GM20000 (cell line): ENCODE measurements at regions not wholly inside any gene's neighbourhood (a gene's known extent, or its start where the extent isn't known, plus 50 kb on each side); places are given as distances from the start of the nearest gene placed in this dataset.
"Not testable (repeated sequence)": the region's sequence is repeated elsewhere in the genome, so short reads cannot be mapped to it uniquely, and the experiment has no call there.

Experiments
- DNase-seq: peaks from one replicate; pipeline ENCODE4 v3.0.0; 2012; ENCODE audit warnings: low spot score
- TF ChIP-seq, protein P1 (sequence below): IDR thresholded peaks from 2 replicates; pipeline ENCODE4 v1.5.1; 2012; ENCODE audit warnings: mild to moderate bottlenecking, control low read depth; ENCODE audit errors: extremely low read depth, missing control alignments

DNA sequence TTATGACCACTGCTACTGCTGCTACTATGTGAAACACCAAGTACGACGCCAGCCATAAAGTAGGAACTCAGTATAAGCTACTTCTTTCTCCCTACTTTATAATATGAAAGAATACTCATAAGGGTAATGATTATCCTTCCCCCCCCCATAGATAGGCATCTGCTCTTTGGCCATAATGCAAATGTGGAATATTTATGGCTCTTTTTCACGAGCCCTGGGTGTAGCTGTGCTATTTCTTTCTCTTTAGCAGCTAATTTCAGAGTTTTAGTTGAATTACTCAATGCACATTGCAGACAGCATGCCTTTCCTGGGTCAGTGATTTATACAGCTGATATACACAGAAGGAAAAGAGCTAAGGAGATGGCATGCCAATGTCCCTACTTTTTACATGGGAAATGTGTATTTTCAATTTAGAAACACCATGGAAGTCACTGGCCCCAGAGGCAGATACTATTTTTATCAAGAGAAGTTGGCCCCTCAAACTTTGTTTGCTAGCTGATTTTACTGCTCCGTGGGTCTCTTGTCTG lies 234.1 kb upstream of the KIAA1217 start:
- DNase-seq, result no peak
- TF ChIP-seq, protein P1, sequence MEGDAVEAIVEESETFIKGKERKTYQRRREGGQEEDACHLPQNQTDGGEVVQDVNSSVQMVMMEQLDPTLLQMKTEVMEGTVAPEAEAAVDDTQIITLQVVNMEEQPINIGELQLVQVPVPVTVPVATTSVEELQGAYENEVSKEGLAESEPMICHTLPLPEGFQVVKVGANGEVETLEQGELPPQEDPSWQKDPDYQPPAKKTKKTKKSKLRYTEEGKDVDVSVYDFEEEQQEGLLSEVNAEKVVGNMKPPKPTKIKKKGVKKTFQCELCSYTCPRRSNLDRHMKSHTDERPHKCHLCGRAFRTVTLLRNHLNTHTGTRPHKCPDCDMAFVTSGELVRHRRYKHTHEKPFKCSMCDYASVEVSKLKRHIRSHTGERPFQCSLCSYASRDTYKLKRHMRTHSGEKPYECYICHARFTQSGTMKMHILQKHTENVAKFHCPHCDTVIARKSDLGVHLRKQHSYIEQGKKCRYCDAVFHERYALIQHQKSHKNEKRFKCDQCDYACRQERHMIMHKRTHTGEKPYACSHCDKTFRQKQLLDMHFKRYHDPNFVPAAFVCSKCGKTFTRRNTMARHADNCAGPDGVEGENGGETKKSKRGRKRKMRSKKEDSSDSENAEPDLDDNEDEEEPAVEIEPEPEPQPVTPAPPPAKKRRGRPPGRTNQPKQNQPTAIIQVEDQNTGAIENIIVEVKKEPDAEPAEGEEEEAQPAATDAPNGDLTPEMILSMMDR, result no peak

DNA sequence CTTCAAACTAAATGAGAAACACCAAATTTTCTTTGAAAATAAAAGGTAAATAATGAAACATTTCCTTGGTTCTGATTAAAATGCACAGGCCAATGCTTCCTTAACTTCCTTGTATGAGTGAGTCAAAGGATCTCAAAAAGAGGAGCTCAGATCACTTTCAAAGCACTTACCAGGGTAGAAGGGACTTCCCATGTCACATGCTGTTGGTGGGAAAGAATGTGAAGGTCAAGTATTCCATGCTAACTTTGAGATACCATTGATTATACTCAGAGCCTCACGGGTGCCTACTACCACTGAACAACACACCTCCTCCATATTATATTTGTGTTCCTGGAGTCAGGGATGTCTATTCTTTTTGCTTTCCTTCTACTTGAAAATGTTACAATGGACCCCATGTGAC lies 233.5 kb upstream of the KIAA1217 start:
- TF ChIP-seq, protein P1, result no peak

DNA sequence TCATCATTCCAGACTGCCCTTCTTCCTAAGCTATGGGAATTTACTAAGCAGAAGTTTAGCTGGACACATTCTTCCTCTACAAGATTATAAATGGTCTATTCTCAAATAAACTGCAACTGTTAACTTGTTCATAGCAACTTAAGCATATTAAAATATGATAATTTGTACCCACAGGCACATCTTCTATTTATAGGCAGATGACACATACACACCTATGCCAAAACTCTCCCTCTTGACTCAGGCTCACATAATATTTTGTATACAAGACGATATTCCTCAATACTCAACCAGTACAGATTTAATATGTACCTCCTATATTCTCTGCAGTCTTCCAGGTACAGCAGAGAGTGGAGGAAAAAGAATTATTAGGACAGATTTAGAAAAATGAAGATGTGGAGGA lies 232.7 kb upstream of the KIAA1217 start:
- TF ChIP-seq, protein P1, result no peak
- DNase-seq, result no peak

More for the DNA sequence above, 233.5 kb upstream of the KIAA1217 start:
- DNase-seq, result no peak

DNA sequence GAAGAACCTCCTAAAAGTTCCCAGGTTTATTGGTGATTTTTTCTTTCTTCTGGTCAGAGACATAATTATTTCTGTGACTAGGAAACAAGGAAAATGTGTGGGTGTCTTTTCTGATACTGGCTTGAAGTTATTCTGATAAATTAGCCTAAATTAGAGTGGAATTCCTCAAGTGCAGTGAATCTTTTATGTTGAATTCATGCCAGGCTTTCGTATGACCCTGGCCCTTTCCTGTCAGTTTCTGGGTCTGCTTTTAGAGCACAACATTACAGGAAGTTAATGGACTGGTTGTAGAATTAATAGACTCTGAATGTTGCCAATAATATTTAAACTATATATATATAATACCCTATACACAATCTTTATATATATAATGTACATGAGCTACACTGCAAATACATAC lies 230.6 kb upstream of the KIAA1217 start:
- TF ChIP-seq, protein P1, result no peak
- DNase-seq, result no peak

DNA sequence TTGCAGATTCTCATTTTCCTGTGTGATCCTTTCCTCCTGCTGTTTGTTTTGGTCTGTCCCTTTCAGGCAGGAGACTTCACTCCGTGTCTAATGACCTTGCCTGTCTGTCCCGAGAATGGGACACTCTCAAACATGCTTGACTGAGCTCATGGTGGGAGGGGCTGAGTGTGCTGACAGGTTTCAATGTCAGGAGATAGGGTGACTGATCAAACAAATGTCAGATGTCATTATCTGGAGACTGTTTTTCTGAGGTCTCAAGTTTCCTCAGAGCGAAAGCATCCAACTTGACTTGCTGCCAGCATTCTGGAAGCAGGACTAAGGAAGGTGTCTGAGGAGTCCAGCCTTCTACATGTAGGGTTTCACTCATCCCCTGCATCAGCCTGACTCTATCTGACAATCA lies 228.8 kb upstream of the KIAA1217 start:
- DNase-seq, result no peak
- TF ChIP-seq, protein P1, result no peak

DNA sequence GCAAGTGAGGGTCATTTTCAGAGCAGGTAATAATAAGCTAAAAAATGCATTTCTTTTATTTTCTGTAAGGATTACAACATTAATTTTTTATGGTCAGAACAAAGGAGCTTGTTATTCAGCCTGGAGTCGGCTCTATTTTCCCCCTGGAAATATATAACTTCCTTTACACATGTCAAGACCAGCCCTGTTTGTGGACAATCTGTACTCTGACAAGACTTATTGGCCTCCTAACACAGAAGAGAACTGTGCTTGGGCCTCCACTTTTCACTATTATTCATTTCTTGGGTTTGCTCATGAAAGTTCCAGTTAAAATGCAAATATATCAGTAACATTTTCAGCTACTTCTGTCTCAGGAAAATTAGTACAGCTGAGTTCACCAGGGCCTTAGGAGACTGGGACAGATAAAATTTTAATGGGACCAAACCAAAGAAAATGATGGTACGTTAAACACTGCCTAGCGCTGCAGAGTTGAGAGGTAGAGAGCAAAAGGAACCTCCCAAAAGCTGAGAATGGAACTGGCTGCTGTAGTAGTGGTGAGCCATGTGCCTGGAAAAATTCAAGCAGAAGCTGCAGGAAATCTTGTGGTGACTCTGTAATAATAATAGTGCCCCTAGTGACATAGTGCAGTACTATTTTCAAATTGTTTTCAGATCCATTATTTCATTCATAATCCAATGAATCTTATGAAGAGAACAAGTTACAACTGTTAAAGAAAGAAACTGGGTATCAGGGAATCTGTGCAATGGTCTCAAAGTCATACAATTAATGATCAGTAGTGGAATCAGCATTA lies 227.2 kb upstream of the KIAA1217 start:
- TF ChIP-seq, protein P1, result no peak
- DNase-seq, result no peak

DNA sequence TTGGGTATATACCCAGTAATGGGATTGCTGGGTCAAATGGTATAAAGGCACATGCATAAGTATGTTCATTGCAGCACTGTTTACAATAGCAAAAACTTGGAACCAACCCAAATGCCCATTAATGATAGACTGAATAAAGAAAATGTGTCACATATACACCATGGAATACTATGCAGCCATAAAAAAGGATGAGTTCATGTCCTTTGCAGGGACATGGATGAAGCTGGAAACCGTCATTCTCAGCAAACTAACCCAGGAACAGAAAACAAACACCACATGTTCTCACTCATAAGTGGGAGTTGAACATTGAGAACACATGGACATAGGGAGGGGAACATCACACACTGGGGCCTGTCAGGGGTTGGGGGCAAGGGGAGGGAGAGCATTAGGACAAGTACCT lies 224.5 kb upstream of the KIAA1217 start:
- DNase-seq, result not testable (repeated sequence)

DNA sequence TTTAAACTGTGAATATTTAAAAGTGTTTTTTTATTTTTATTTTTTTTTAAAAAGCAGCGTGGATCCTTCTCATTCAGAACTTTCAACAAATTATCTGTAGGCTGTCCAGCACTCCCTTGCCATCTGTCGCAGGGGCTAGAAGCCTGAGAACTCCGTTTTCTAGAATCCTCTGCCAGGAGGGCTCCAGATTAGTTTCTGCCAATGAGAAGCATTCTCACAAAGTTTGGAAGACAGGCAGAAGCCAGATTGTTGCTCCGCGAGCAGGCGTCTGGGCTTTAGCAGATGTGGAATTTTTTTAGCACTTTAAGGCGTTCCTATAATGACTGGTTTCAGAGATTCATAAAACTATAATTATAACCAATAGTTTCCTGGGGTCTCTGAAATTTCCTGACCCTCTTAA lies 220.9 kb upstream of the KIAA1217 start:
- DNase-seq, result no peak

More for the DNA sequence above, 220.9 kb upstream of the KIAA1217 start:
- TF ChIP-seq, protein P1, result no peak
